H9 (cell line): ENCODE measurements at regions not wholly inside any gene's neighbourhood (a gene's known extent, or its start where the extent isn't known, plus 50 kb on each side); places are given as distances from the start of the nearest gene placed in this dataset.

Experiments used
- DNase-seq: peaks from one replicate; pipeline ENCODE4 v3.0.0-alpha.2; 2017
- H2AFZ ChIP-seq: one replicate; pipeline ENCODE4 v1.6.1; 2013; ENCODE audit warnings: mild to moderate bottlenecking, low read length, control low read depth, moderate library complexity
- H2AK5ac ChIP-seq: 2 replicates; pipeline ENCODE4 v1.6.1; 2013; ENCODE audit warnings: low read length, control low read depth, mixed read lengths; ENCODE audit not compliant: insufficient read length
- H2BK120ac ChIP-seq: one replicate; pipeline ENCODE4 v1.6.1; 2013; ENCODE audit warnings: low read depth, mild to moderate bottlenecking, low read length, control low read depth, inconsistent platforms; ENCODE audit not compliant: poor library complexity, severe bottlenecking
- H2BK12ac ChIP-seq: 2 replicates; pipeline ENCODE4 v1.6.1; 2013; ENCODE audit warnings: low read length, control low read depth, mixed read lengths, low read depth; ENCODE audit not compliant: insufficient read length
- H2BK15ac ChIP-seq: 2 replicates; pipeline ENCODE4 v1.6.1; 2013; ENCODE audit warnings: low read depth, low read length, control low read depth
- H2BK20ac ChIP-seq: one replicate; pipeline ENCODE4 v1.6.1; 2013; ENCODE audit warnings: low read depth, mild to moderate bottlenecking, low read length, control low read depth, inconsistent platforms; ENCODE audit not compliant: poor library complexity, severe bottlenecking
- H2BK5ac ChIP-seq: 2 replicates; pipeline ENCODE4 v1.6.1; 2013; ENCODE audit warnings: low read length, control low read depth, mixed read lengths; ENCODE audit not compliant: insufficient read length
- H3K14ac ChIP-seq: 2 replicates; pipeline ENCODE4 v1.6.1; 2013; ENCODE audit warnings: low read length, control low read depth; ENCODE audit not compliant: insufficient read depth
- H3K18ac ChIP-seq: 2 replicates; pipeline ENCODE4 v1.6.1; 2013; ENCODE audit warnings: low read depth, mild to moderate bottlenecking, mixed read lengths, low read length, control low read depth; ENCODE audit not compliant: insufficient read length
- H3K23ac ChIP-seq: 2 replicates; pipeline ENCODE4 v1.6.1; 2013; ENCODE audit warnings: low read length, control low read depth, mixed read lengths, low read depth; ENCODE audit not compliant: insufficient read length
- H3K23me2 ChIP-seq: 2 replicates; pipeline ENCODE4 v1.6.1; 2013; ENCODE audit warnings: low read depth, mild to moderate bottlenecking, mixed read lengths, low read length, control low read depth; ENCODE audit not compliant: insufficient read length, poor library complexity, severe bottlenecking
- H3K27ac ChIP-seq: 2 replicates; pipeline ENCODE4 v1.5.1; 2013; ENCODE audit warnings: low read length, control low read depth, mixed read lengths, low read depth; ENCODE audit not compliant: insufficient read length
- H3K27me3 ChIP-seq: 2 replicates; pipeline ENCODE4 v1.6.1; 2013; ENCODE audit warnings: low read length, control low read depth, inconsistent platforms; ENCODE audit not compliant: insufficient read depth
- H3K4ac ChIP-seq: 2 replicates; pipeline ENCODE4 v1.6.1; 2013; ENCODE audit warnings: low read depth, mild to moderate bottlenecking, control low read depth, inconsistent platforms, low read length, moderate library complexity
- H3K4me1 ChIP-seq: 2 replicates; pipeline ENCODE4 v1.6.1; 2013; ENCODE audit warnings: low read length, control low read depth, inconsistent platforms; ENCODE audit not compliant: insufficient read depth
- H3K4me2 ChIP-seq: 2 replicates; pipeline ENCODE4 v1.6.1; 2013; ENCODE audit warnings: low read length, control low read depth, mixed read lengths; ENCODE audit not compliant: insufficient read length, insufficient read depth
- H3K56ac ChIP-seq: 2 replicates; pipeline ENCODE4 v1.6.1; 2013; ENCODE audit warnings: low read depth, mild to moderate bottlenecking, mixed read lengths, low read length, control low read depth; ENCODE audit not compliant: insufficient read length
- H3K79me1 ChIP-seq: 2 replicates; pipeline ENCODE4 v1.6.1; 2013; ENCODE audit warnings: low read depth, mild to moderate bottlenecking, moderate library complexity, low read length, control low read depth, inconsistent platforms; ENCODE audit not compliant: insufficient read depth, poor library complexity, severe bottlenecking
- H3K79me2 ChIP-seq: 2 replicates; pipeline ENCODE4 v1.6.1; 2013; ENCODE audit warnings: low read length, control low read depth, inconsistent platforms; ENCODE audit not compliant: insufficient read depth
- H3K9ac ChIP-seq: 2 replicates; pipeline ENCODE4 v1.6.1; 2013; ENCODE audit warnings: low read length, control low read depth, mixed read lengths; ENCODE audit not compliant: insufficient read length; ENCODE audit errors: extremely low read depth
- H3K9me3 ChIP-seq: one replicate; pipeline ENCODE4 v1.6.1; 2013; ENCODE audit warnings: low read depth, low read length, inconsistent platforms; ENCODE audit not compliant: control insufficient read depth
- H3T11ph ChIP-seq: one replicate; pipeline ENCODE4 v1.6.1; 2013; ENCODE audit warnings: mild to moderate bottlenecking, low read length, control low read depth, inconsistent platforms
- H4K20me1 ChIP-seq: one replicate; pipeline ENCODE4 v1.6.1; 2013; ENCODE audit not compliant: control insufficient read depth, insufficient read length, insufficient read depth
- H4K5ac ChIP-seq: 2 replicates; pipeline ENCODE4 v1.6.1; 2013; ENCODE audit warnings: low read depth, mild to moderate bottlenecking, mixed read lengths, low read length, control low read depth; ENCODE audit not compliant: insufficient read length
- H4K8ac ChIP-seq: replicated peaks from 2 replicates; pipeline ENCODE4 v1.6.1; 2013; ENCODE audit warnings: low read length, control low read depth, mixed read lengths, low read depth; ENCODE audit not compliant: insufficient read length
- H4K91ac ChIP-seq: 2 replicates; pipeline ENCODE4 v1.6.1; 2013; ENCODE audit warnings: low read depth, mild to moderate bottlenecking, moderate library complexity, mixed read lengths, low read length, control low read depth; ENCODE audit not compliant: insufficient read length
- H3K27ac Mint-ChIP-seq, 3 experiments: 2 replicates in 2 of 3; 3 replicates in 1 of 3; pipeline ENCODE4 v1.8.0; 2020 to 2021; ENCODE audit warnings: mixed read lengths in 3 of 3, mild to moderate bottlenecking in 1 of 3, moderate library complexity in 1 of 3
- H3K27me3 Mint-ChIP-seq: 2 replicates; pipeline ENCODE4 v1.8.0; 2021; ENCODE audit warnings: low read depth, mild to moderate bottlenecking, moderate library complexity, mixed read lengths
- H3K36me3 Mint-ChIP-seq, 3 experiments: 2 replicates in 2 of 3; 3 replicates in 1 of 3; pipeline ENCODE4 v1.8.0; 2020 to 2021; ENCODE audit warnings: low read depth in 3 of 3, mixed read lengths in 3 of 3; ENCODE audit not compliant: insufficient read depth in 1 of 3
- H3K4me1 Mint-ChIP-seq, 2 experiments: 2 replicates each; pipeline ENCODE4 v1.8.0; 2020; ENCODE audit warnings: mixed read lengths in 2 of 2
- H3K4me3 Mint-ChIP-seq, 2 experiments: 2 replicates in 1 of 2; 3 replicates in 1 of 2; pipeline ENCODE4 v1.8.0; 2020 to 2021; ENCODE audit warnings: mild to moderate bottlenecking in 2 of 2, mixed read lengths in 2 of 2, moderate library complexity in 1 of 2
- H3K9me3 Mint-ChIP-seq, 2 experiments: 2 replicates in 1 of 2; 3 replicates in 1 of 2; pipeline ENCODE4 v1.8.0; 2020; ENCODE audit warnings: mild to moderate bottlenecking in 2 of 2, mixed read lengths in 2 of 2, moderate library complexity in 1 of 2
- WGBS: extraction: QIAGEN DNeasy Blood & Tissue Kit; methylation state at CpG from one replicate; pipeline ENCODE4 v1.1.7; 2013; ENCODE audit warnings: missing lambda C conversion rate, low lambda C conversion rate, mixed read lengths; ENCODE audit not compliant: insufficient read length; ENCODE audit errors: extremely low coverage; 5-methylcytosine and 5-hydroxymethylcytosine counted together
- TF ChIP-seq, protein P1 (sequence below): fragments of 200-600 bp; sonication (generic); conservative IDR thresholded peaks from 3 replicates; pipeline ENCODE4 v1.8.0; 2021; ENCODE audit warnings: antibody characterized with exemption, mild to moderate bottlenecking

DNA sequence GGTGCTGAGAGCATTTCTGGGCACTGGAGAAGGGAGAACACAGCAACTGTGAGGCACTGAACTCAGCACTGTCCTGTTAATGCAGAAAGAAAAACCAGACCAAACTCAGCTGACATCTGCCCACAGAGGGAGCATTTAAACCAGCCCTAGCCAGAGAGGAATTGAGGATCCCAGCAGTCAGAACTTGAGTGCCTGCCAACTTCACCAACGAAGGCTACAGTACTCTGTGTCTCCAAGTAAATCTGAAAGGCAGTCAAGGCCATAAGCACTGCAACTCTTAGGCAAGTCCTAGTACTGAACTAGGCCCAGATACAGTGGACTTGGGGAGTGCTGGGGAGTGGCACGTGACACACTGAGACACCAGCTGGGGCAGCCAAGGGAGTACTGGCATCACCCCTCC is 176.2 kb upstream of the ZC3H15 start:
- Mint-ChIP-seq H3K36me3 (peaks cover 23 to 36% (median 29%) of the 10 kb centered on the region in 3 experiments), H3K27ac (peak overlapping the region in 2 of 3 experiments; percentile 30 to 47; a peak in 2 of 7 replicates), H3K4me3 (no peak overlapping the region), H3K27me3 (no peaks in the 10 kb centered on the region; the same call in 1 of the 2 replicates), H3K4me1 (peaks cover 34 to 40% of the 10 kb centered on the region in 2 experiments), H3K9me3 (peaks cover 31 to 34% of the 10 kb centered on the region in 2 experiments)
- TF ChIP-seq, protein P1, sequence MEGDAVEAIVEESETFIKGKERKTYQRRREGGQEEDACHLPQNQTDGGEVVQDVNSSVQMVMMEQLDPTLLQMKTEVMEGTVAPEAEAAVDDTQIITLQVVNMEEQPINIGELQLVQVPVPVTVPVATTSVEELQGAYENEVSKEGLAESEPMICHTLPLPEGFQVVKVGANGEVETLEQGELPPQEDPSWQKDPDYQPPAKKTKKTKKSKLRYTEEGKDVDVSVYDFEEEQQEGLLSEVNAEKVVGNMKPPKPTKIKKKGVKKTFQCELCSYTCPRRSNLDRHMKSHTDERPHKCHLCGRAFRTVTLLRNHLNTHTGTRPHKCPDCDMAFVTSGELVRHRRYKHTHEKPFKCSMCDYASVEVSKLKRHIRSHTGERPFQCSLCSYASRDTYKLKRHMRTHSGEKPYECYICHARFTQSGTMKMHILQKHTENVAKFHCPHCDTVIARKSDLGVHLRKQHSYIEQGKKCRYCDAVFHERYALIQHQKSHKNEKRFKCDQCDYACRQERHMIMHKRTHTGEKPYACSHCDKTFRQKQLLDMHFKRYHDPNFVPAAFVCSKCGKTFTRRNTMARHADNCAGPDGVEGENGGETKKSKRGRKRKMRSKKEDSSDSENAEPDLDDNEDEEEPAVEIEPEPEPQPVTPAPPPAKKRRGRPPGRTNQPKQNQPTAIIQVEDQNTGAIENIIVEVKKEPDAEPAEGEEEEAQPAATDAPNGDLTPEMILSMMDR: no peak
- no peak overlapping the region for H3K56ac ChIP-seq
- no peak overlapping the region for H3K23ac ChIP-seq
- H4K20me1 ChIP-seq: no peaks in the 10 kb centered on the region
- no peak overlapping the region for H3K14ac ChIP-seq
- no peaks in the 10 kb centered on the region for H3K23me2 ChIP-seq
- no peak overlapping the region for H4K8ac ChIP-seq
- no peak overlapping the region for H2AFZ ChIP-seq
- H3K18ac ChIP-seq: no peak overlapping the region
- H3K27ac ChIP-seq: no peak overlapping the region
- H2AK5ac ChIP-seq: no peak overlapping the region
- H2BK20ac ChIP-seq: no peak overlapping the region
- no peak overlapping the region for H2BK12ac ChIP-seq
- H4K91ac ChIP-seq: no peak overlapping the region
- no CpG with 5 or more reads among the region's 2 CpGs for WGBS
- H2BK15ac ChIP-seq: no peak overlapping the region
- no peak overlapping the region for H3T11ph ChIP-seq
- H3K4me1 ChIP-seq: peaks cover 14% of the 10 kb centered on the region
- no peak overlapping the region for H3K4me2 ChIP-seq
- no peaks in the 10 kb centered on the region for H3K79me1 ChIP-seq
- H2BK5ac ChIP-seq: no peak overlapping the region
- no peaks in the 10 kb centered on the region for H3K9me3 ChIP-seq
- H3K9ac ChIP-seq: no peak overlapping the region
- no peak overlapping the region for H3K4ac ChIP-seq
- H4K5ac ChIP-seq: no peak overlapping the region
- H3K79me2 ChIP-seq: peaks cover 2% of the 10 kb centered on the region; the same call in 1 of the 2 replicates
- H2BK120ac ChIP-seq: no peak overlapping the region
- H3K27me3 ChIP-seq: no peaks in the 10 kb centered on the region
- DNase-seq: no peak
